ENCODE measurements at regions not wholly inside any gene's neighbourhood (a gene's known extent, or its start where the extent isn't known, plus 50 kb on each side); places are given as distances from the start of the nearest gene placed in this dataset.
"Not testable (repeated sequence)": the region's sequence is repeated elsewhere in the genome, so short reads cannot be mapped to it uniquely, and the experiment has no call there.

DNA sequence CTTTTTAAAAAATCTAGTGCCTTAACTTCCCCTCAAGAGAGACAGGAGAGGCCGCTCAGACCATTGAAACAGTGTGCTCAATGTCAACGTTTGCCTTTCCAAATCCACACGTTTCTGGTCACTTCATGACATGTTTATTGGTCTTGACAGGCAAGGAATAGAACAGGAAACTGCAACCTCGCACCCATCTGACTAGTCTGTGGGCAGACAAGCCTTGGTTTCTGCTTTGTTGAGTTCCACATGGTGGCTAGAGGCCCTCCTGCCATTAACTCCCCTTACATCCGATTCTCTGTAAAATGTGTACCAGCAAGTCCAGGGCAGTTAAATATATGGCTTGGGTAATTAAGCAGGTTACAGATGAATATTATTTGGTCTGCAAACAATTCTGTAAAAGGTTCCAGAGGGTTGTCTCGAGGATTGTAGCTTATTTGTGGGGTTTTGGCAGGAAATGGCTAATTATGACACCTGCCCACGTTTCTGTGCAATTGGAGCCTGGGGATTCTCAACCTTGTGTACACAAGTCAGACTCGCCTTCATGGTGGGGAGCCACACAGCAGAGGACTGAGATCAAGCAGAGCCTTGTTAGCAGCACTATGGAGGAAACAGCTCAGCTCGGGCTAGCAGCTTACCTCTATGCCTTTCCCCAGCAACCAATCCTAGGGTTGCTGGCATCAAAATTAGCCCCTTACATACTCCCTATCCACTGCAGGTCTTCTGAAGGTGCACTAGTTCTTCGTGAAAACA is 317.5 kb upstream of the IGF1R start:
- no peak for DNase-seq

DNA sequence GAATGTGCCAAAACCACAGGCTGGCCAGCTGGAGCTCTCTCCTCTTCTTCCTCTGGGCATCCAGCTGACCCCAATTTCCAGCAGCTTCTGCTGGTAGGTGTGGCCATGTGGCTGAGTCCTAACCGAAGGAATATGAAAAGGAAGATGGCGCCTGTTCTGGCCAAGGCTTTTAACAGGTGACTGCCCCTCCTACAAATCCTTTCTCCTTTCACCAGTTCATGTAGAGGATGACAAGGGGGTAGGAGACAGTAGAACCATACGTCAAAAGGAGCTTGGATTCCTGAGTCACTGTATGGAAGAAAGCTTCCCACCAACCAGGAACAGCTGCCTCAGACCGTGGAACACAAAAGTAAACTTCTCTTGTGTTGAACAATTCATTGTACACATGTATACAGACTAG is 316.7 kb upstream of the IGF1R start:
- no peak for DNase-seq

DNA sequence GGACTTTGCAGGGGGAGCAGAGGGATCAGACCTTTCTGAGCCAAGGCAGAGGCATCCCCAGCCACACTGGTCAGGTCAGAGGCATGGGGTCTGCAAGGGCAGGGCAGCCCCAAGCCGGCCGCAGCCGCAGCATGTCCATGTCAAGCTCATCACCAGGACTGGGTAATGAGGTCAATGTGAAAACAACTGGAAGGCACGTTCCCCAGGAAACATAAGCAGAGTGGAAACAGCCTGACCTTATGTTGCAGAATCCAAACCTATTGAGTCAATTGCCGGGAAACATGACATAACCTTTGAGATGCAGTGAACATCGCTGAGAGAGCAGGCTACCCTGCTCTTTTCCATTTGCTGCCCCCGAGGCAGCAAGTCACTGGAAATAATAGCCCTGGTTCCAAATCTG is 315.1 kb upstream of the IGF1R start:
- no peak for DNase-seq

DNA sequence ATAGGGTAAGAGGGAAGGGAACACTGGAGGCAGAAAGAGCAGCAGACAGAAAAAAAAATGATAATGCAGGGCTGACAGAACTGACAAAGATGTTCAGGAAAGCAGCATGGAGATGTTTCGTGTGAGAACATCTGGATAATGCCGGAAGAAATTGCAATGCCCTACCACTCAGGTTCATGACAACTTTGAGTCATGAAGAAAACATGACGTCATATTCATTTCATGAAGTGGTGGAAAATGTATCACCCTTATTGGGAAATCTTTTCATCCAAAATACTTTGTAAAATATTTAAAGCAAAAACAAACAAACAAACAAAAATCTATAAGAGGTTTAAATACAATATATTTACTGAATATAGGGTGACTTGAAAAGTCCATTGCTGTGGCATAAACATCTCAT is 305.4 kb upstream of the IGF1R start:
- DNase-seq, result no peak

DNA sequence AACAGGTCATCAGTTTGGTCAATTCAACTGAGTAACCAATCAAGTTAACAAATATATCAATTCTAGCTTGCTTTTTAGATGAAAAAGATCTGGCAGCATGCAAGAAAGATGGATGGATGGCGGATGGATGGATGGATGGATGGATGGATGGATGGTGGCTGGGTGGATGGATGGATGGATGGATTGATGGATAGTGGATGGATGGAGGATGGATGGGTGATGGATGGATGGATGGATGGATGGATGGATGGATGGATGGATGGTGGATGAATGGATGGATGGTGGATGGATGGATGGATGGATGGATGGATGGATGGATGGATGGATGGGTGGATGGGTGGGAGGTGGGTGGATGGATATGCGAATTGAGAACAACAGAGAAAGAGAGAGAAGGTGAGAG is 303.7 kb upstream of the IGF1R start:
- DNase-seq, result no peak

DNA sequence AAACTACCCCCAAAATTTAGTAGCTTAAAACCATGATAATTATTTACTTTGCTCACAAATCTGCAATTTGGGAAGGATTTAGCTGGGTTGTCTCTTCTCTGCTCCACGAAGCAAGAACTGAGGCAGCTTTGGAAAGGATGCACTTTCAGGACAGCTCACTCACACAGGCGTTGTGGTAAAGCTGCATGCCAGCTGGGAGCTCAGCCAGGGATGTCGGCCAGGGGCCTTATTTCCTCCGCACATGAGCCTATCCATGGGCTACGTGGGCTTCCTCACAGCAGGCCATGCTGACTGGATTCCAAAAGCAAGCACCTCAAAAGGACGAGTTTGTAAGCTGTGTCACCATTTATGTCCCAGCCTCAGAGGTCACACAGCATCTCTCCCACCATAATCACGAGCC is 301.3 kb upstream of the IGF1R start:
- no peak for DNase-seq

DNA sequence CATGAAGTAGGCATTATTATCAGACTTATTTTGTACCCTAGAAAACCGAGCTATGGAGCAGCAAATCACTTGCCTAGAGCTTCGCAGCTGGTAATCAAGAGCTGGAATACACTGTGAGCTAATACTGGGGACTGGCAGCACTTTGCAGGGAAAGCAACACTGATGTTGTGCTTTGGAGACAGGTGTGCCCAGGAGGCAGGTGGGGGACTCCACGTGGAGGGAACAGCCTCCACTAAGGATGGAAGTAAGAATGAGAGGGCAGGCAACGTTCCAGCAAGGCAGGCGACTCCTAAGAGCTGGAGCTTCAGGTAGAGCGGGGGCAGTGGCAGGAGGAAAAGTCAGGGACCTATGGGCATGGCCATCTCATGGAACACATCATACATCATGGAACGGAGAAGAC is 300.5 kb upstream of the IGF1R start:
- no peak for DNase-seq

DNA sequence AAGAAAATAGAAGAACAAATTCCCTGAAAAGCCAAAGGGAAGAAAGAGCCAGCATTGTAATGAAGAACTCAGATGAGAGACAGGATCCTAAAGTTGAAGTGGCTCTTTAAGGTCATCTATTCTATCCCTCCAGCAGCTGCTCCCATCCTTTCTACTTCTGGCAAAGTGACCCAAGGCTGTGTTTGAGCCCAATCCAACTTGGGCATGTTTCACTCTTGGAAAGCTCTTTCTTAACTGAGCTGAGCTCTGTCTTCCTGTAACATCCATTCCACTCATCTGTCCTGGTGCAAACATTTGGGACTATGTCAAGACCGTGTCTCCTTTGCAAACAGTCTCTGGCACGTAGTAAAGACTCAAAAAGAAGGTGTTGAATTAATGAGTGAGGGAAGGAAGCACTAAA is 298.1 kb upstream of the IGF1R start:
- no peak for DNase-seq

DNA sequence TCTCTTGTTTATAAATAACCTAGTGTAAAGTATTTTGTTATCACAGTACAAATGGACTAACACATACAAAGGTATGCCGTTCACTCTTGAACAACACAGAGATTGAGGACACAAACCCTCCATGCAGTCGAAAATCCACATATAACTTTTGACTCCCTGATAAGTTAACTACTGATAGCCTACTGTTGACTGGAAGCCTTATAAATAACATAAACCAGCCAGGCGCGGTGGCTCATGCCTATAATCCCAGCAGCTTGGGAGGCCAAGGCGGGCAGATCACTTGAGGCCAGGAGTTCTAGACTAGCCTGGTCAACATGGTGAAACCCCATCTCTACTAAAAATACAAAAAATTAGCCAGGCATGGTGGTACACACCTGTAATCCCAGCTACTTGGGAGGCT is 290.1 kb upstream of the IGF1R start:
- not testable (repeated sequence) for DNase-seq

DNA sequence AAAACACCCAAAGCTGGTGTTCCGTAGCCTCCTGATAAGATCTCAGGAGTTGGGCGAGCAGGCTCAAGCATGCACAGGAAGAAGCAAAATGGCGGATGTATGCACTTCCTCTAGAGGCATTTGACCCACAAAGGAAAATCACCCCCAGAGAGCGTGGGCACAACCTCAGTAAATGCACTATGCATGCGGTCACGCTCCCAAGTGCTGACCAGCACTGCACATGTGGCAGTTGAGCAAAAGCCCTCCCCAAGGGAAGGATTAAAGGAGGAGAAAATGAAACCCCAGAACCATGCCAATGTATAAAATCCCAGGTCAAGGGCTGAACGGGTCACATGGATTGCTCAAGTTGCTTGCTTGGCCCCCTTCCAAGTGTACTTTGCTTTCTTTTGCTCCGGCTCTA is 289.4 kb upstream of the IGF1R start:
- no peak for DNase-seq

DNA sequence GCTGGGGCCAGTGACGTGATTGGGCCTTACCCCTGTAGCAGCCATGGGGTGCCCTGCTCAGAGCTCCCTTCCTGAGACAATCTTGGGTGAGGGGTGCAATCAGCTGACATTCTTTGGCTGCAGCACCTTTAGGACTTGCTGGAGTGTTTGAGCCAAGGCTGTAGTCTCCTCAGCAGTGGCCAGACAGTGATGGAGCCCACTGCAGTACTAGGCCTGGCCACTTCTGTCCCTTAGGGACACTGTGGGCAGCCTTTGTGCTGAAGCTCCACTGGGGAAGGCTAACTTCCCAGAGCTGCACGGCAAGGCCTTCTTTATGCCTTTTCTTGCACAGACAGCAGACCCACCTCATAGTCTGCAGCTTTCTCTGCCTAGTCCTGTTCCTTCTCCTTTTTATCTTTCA is 284.9 kb upstream of the IGF1R start:
- no peak for DNase-seq

DNA sequence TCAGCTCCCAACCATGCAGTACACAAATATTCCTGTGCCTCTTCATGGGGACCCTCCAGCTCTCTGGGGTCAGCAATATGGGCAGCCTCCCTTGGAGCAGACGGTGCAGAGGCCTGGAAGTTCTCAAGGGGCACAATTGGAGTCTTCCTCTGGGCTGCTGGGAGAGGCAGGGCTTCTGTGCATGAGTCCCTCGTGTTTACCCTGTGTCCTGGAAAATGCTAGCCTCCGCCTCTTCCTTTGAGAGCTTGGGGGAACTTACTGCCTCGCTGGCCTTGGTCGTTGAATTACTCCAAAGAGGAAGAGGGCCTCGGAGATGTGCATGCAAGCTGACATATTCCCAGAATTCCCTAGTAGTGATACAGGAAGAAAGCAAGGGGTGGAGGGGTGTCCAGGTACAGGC is 284.4 kb upstream of the IGF1R start:
- DNase-seq, result no peak

DNA sequence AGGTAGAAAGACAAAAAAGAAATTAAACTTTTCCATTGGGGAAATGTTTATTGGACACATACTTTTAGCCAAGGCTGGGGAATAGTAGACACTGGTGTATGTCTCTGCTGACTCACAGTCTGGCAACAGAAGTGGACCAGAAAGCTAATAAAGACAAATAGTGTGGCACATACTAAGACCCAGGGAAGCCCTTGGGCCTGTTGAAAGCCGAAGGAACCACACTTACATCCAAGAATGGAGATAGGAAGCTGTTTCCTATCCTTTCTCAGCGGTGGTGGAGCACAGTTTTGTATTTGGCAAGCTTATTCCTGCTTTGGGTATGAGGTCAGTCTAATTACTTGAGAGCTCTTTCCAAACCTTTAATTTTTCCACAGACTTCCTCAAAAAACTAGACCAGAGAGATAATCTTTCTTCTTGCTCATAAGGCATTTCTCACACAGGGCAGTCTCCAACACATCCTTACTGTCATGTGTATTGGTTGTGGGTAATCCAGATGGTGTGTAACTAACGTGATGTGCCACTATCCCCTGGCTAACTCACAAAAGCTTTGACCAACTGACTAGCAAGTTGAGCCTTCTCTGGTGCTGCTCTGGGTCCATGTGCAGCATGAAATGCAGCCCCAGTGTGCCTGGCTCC is 279.1 kb upstream of the IGF1R start:
- DNase-seq, result no peak

DNA sequence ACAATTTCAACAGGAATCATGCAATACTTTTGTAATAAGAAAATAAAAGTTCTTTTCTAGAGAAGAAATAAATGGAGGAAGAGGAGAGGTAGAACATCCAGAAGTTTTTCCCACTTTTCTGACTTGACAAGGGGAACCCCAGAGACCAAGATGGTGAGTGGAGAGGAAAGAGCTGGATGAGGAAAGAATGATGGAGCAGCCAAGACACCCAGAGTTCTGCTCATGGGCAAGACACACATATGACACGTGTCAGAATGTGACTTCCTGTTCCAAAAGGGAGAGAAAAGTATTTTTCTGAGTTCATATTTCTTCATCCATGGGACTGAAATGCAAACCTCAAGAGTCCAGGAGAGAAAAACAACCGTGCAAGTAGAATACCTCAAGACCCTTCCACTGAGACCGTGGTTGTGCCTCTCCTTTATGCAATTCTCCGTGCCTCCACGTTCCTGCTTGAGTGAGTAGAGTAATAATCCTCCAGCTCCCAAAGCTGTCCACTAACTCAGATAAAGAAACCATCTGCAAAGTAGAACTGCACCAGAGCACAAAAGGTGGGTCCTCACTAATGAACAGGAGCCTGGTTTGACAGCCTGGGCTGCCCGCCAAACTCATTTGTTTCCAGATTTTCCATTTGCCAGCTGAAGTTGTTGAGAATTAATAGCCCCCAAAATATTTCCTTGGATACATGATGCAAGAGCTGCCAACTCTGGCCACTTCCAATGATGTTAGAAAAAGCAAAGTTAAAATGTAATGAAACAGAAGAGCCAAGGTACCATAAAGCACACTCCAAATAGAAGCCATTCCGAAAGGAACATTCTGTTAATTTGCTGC is 272.6 kb upstream of the IGF1R start:
- no peak for DNase-seq

DNA sequence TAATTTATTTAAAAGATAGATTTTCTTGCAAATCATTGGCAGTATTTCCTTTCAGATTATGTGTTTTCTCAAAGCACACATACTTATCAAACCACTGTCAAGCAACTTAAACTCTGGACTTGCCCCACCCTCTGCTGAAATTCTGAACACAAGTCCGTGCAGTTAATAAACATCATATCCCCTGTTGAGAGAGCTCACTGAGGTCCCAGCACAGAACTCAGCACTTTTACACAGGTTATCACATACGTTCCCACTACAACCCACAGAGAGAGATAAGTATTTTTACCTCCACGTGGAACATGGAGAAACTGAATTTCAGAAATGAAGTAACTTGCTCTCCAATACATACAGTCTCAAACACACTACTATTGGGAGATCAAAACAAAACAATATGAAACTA is 267.6 kb upstream of the IGF1R start:
- DNase-seq, result no peak

DNA sequence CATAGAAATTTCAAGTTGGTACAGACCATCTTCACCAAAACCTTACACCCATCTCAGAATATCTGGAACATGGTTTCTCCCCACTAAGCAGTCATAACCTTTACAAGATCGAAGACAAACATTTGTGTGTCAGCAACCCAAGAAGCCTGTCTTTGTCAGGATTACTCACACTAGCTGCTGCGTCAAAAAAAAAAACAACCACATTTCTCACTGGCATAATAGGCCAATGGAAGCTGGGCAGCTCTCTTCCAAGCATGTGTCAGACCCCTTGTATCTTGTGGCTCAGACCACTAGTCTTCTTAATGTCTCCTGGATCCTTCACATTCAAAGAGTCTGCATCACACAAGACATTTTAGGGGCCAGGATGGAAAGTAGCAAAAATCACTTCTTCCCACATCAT is 266.9 kb upstream of the IGF1R start:
- DNase-seq, result no peak

DNA sequence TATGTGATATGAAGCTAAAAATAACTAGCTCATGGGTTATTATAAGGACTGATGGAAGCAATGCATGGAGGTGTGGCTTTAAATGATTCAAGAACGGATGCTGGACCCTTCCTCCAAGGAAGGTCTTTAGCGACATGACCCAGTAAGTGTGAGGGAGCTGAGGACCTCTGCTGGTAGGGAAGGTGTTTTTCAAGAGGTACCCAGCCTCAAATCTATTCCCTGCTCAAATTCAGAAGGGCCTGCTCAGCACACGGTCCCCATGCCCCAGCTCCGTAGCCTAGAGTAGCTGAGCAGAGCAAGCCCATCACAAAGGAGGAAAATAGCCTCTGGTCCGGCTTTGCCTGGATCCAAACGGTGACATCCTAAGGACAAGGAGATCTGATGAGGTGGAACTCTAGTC is 266.2 kb upstream of the IGF1R start:
- DNase-seq, result peak; percentile 7

DNA sequence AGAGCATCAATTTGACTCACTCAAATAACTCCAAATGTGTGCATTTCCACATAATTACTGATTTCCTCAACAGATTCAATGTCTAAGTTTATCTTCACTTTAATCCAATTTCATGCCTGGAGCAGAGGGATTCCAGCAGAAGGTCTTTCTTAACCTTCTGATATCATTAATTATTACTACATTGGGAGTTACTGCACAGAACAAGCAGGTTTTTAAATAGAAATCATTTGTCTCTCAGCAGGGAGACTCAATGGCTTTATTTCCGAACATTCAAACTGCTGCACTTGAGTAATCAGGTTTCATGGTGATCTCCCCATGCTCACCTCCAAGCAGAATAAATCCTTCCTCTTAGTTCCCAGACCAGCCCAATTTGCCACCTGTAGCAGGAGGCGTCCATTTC is 264.8 kb upstream of the IGF1R start:
- no peak for DNase-seq

DNA sequence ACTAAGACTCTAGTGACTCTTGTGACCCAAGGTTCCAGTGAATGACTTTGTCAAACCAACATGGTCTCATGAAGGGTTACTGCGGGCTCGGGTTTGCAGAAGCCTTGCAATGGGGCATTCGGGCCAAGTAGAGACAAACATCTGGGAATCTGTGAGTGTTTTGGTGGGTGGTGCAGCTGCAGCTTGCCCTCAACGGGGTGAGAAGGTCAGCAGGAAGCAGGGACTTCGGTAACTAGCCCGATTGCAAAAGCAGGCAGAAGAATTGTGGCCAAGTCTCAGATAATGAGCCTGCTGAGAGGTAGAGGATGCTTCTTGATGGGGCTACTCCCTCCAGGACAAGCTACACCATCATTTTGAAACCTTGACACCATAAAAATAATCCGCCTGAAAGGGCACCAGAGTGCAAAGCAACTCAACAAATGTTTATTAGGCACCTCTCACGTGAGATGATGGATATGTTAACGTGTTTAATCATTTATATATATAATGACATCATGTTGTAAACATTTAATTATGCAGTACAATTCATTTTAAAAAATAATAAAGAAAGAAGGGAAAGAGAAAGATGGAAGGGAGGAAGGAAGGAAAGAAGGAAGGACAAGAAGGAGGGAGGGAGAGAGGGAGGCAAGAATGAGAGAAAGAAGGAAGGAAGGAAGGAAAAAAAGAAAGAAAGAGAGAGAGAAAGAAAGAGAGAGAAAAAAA is 263.9 kb upstream of the IGF1R start:
- DNase-seq, result no peak

DNA sequence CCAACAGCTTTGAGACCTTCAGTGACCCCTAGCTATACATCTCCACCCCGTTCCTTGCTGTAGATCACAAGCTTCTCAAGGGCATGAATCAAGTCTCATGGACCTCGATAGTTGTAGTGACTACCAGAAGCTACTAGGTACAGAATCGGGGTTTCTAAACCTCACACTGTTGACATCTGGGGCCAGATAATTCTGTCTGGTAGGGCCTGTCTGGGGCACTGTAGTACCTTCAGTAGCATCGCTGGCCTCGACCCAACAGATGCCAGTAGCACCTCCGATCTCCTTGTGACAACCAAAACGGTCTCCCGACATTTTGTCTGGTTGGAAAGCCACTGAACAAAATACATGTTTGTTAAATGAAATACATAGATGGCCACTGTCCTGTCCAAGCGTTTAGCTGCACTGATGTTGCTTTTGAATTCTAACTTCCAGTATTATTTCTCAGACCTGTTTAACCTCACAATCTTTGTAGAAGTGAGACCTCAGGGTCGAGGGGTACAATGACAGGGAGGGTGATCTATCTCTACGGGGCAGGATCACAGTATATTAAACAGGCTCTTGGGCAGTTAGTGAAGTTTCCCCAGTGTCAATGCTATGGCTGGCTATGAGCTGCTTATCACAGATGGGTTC is 262.5 kb upstream of the IGF1R start:
- no peak for DNase-seq

DNA sequence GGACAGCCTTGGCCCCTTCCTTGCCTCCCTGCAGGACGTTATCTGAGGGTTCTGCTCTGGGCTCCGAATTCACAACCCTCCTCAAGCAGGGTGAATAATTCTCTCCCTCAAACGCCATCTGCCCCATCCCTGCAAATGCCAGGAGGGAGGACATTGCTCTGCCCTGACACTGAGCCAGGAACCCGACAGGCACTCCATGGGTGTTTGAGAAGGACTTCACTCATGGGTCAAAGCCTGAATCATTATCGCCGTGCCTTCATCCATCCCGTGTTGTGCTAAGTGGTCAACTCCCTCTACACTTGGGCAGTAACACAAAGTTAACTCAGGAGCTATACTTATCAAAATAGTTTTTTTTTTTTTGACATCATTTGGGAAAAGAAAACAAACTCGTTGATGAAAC is 261.8 kb upstream of the IGF1R start:
- DNase-seq, result no peak

DNA sequence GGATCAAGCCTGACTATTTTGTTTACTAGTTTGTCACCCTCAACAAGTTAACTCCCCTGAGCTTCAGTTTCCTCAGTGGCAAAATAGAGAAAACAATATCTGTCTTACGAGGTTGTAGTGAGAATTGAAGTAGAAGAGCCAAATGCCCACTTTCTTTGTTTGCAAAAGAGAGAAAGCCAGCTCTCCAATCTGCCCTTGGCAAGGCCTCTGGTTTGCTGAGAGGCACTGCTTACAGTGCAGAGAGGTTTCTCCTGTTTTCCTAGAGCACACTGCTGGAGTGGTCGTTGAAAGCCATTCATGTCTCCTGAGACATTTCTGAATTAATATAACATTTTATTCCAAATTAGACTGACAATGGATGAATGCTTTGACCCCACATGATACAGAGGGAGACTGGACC is 260.5 kb upstream of the IGF1R start:
- no peak for DNase-seq

DNA sequence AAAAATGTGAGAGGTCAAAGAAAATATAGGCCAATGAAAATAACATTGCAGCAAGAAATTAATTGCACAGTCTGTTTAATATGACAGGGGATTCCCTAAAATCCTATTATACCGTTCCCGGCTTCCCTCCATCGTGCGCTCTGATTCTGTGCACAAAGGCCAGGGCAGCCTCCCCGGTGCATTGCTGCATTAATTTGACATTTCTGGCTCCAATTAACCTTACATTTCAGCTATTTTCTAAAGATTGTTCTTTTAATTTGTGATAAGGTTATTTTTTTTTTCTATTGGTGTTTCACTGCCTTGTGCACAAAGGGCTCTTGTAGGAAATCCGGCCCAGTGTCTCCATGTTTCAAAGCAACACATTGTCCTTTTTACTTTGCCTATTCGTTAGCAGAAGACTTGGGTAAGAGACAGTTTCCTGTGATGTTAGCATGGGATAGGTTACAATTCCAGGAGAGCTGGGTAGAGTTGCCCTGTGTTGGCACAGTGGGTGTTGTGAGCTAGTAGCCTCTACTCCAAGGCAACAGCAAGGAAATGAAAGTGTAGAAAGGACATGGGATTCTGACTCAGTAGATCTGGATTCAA is 257.3 kb upstream of the IGF1R start:
- peak; percentile 50 for DNase-seq
